PC-3 (cell line): ENCODE measurements at regions not wholly inside any gene's neighbourhood (a gene's known extent, or its start where the extent isn't known, plus 50 kb on each side); places are given as distances from the start of the nearest gene placed in this dataset.

ENCODE experiments used
- EZH2phosphoT487 ChIP-seq: fragments of 300-600 bp; sonication (generic); IDR thresholded peaks from 2 replicates; pipeline ENCODE4 v1.6.1; 2018; ENCODE audit warnings: mild to moderate bottlenecking, antibody characterized with exemption, low read length, borderline replicate concordance
- TF ChIP-seq, protein P1 (sequence below): fragments of 300-600 bp; sonication (generic); conservative IDR thresholded peaks from 2 replicates; pipeline ENCODE4 v1.5.1; 2017; ENCODE audit warnings: antibody characterized with exemption, low read depth, mild to moderate bottlenecking, low read length

DNA sequence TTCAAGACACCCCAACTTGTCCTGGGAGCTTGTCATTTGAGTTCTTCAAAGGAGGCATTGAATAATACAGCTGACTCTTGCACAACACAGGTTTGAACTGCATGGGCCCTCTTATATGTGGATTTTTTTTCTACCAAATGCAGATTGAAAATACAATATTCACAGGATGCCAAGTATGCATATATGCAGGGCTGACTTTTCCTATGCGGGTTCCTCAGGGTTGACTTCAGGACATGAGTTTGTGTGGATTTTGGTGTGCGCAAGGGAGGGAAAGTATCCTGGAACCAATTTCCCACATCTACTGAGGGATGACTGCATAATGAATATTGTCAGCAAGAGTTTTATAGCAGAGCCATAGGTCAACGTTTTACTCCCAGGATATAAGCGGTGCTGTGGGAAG lies 70.0 kb upstream of the RALY start:
- TF ChIP-seq, protein P1, sequence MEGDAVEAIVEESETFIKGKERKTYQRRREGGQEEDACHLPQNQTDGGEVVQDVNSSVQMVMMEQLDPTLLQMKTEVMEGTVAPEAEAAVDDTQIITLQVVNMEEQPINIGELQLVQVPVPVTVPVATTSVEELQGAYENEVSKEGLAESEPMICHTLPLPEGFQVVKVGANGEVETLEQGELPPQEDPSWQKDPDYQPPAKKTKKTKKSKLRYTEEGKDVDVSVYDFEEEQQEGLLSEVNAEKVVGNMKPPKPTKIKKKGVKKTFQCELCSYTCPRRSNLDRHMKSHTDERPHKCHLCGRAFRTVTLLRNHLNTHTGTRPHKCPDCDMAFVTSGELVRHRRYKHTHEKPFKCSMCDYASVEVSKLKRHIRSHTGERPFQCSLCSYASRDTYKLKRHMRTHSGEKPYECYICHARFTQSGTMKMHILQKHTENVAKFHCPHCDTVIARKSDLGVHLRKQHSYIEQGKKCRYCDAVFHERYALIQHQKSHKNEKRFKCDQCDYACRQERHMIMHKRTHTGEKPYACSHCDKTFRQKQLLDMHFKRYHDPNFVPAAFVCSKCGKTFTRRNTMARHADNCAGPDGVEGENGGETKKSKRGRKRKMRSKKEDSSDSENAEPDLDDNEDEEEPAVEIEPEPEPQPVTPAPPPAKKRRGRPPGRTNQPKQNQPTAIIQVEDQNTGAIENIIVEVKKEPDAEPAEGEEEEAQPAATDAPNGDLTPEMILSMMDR = no peak
- no peak for TF ChIP-seq EZH2phosphoT487
